K562 (cell line): ENCODE measurements at regions not wholly inside any gene's neighbourhood (a gene's known extent, or its start where the extent isn't known, plus 50 kb on each side); places are given as distances from the start of the nearest gene placed in this dataset.

ENCODE experiments used
- ATAC-seq: fragments of 200-7000 bp; cut with Tn5 transposase; 3 replicates; pipeline ENCODE4 v1.9.1; 2020; ENCODE audit warnings: moderate library complexity
- BruUV-seq: library from RNA; stranded (reverse); fragments of 400-500 nt; replicated peaks from 2 replicates; lab custom pipeline; 2021; lab: Mats Ljungman, UMichigan
- CTCF ChIA-PET: fragments of 300-600 bp; formaldehyde crosslinking; extraction: SDS; loops from one replicate; lab custom pipeline; 2021; ENCODE audit warnings: low intra/inter-chr PET ratio; lab: Yijun Ruan, JAX
- POLR2A ChIA-PET: fragments of 300-600, 350-650 bp; sonication (Branson Sonifier 250); formaldehyde crosslinking; extraction: SDS; loops from one replicate; lab custom pipeline; 2021; ENCODE audit warnings: antibody characterized with exemption, inconsistent platforms; lab: Yijun Ruan, JAX
- DNase-seq, 4 experiments: peaks; one replicate each; pipeline versions ENCODE4 v3.0.0 to v3.0.0-alpha.2; 2011 to 2018; ENCODE audit warnings: low spot score in 3 of 4, mixed read lengths in 3 of 4; ENCODE audit errors: extremely low read depth in 1 of 4
- FAIRE-seq: peaks from 2 replicates; lab custom pipeline; 2011; peaks lifted over from hg19 to GRCh38; lab: Jason Lieb, UNC
- H2AFZ ChIP-seq: 2 replicates; pipeline ENCODE4 v1.6.0; 2011; ENCODE audit warnings: low read depth, low read length, control low read depth, inconsistent platforms
- H3K27ac ChIP-seq: fragments of 200-600 bp; 3 replicates; pipeline ENCODE4 v1.8.0; 2011; ENCODE audit warnings: low read depth, mild to moderate bottlenecking, control low read depth, inconsistent platforms, low read length, moderate library complexity, mixed read lengths; ENCODE audit errors: extremely low read depth
- H3K27me3 ChIP-seq, 2 experiments: fragments of 300-600 bp in 1 of 2; 2 replicates in 1 of 2; 3 replicates in 1 of 2; pipeline versions ENCODE4 v1.6.0 to v1.8.0; 2011; ENCODE audit warnings: inconsistent platforms in 2 of 2, low read length in 2 of 2, mild to moderate bottlenecking in 1 of 2, mixed read lengths in 1 of 2, moderate library complexity in 1 of 2; ENCODE audit not compliant: control insufficient read depth in 2 of 2, insufficient read depth in 2 of 2
- H3K36me3 ChIP-seq: fragments of 300-600 bp; 3 replicates; pipeline ENCODE4 v1.8.0; 2011; ENCODE audit warnings: mild to moderate bottlenecking, low read length, inconsistent platforms; ENCODE audit not compliant: control insufficient read depth, insufficient read depth
- H3K4me1 ChIP-seq, 2 experiments: fragments of 200-600 bp in 1 of 2; replicated peaks in 1 of 2; 2 replicates in 1 of 2; 3 replicates in 1 of 2; pipeline versions ENCODE4 v1.5.1 to v1.8.0; 2011; ENCODE audit warnings: inconsistent platforms in 2 of 2, low read length in 2 of 2, mild to moderate bottlenecking in 1 of 2, mixed read lengths in 1 of 2, moderate library complexity in 1 of 2; ENCODE audit not compliant: control insufficient read depth in 2 of 2, insufficient read depth in 2 of 2
- H3K4me2 ChIP-seq: 2 replicates; pipeline ENCODE4 v1.6.1; 2011; ENCODE audit warnings: low read length, control low read depth, inconsistent platforms, mixed read lengths; ENCODE audit not compliant: insufficient read depth
- H3K4me3 ChIP-seq: fragments of 200-600 bp; sonication (generic), shearing (Covaris generic); 2 replicates; pipeline ENCODE4 v1.5.1; 2016; ENCODE audit warnings: control low read depth, inconsistent platforms
- H3K79me2 ChIP-seq: fragments of 200-600 bp; 3 replicates; pipeline ENCODE4 v1.8.0; 2011; ENCODE audit warnings: low read length, inconsistent platforms; ENCODE audit not compliant: control insufficient read depth, insufficient read depth
- H3K9ac ChIP-seq, 2 experiments: 2 replicates each; pipeline versions ENCODE4 v1.6.0 to v1.6.1; 2011; ENCODE audit warnings: low read depth in 2 of 2, low read length in 2 of 2, control low read depth in 1 of 2, inconsistent platforms in 1 of 2, mild to moderate bottlenecking in 1 of 2, mixed read lengths in 1 of 2; ENCODE audit not compliant: insufficient read depth in 1 of 2
- H3K9me1 ChIP-seq: one replicate; pipeline ENCODE4 v1.6.0; 2011; ENCODE audit warnings: inconsistent platforms, mild to moderate bottlenecking, low read length, moderate library complexity; ENCODE audit not compliant: control insufficient read depth, insufficient read depth
- H3K9me3 ChIP-seq: replicated peaks from 2 replicates; pipeline ENCODE4 v1.5.1; 2011; ENCODE audit warnings: low read depth, low read length, inconsistent platforms; ENCODE audit not compliant: control insufficient read depth, insufficient read depth
- H4K20me1 ChIP-seq: replicated peaks from 2 replicates; pipeline ENCODE4 v1.6.1; 2011; ENCODE audit warnings: low read length, inconsistent platforms, mixed read lengths; ENCODE audit not compliant: control insufficient read depth, insufficient read depth
- CCAR2 ChIP-seq: fragments of 200-400 bp; formaldehyde crosslinking; IDR thresholded peaks from 2 replicates; pipeline ENCODE4 v1.6.1; 2017; ENCODE audit warnings: mild to moderate bottlenecking, low read depth, low read length
- FOXO4 ChIP-seq: fragments of 450-650 bp; formaldehyde crosslinking; IDR thresholded peaks from 2 replicates; pipeline ENCODE4 v1.4.0; 2020; ENCODE audit warnings: mild to moderate bottlenecking, moderate library complexity
- GABPB2 ChIP-seq: fragments of 250-450 bp; sonication (Bioruptor Pico); conservative IDR thresholded peaks from 2 replicates; pipeline ENCODE4 v1.5.1; 2021; ENCODE audit warnings: mild to moderate bottlenecking
- NEUROD1 ChIP-seq: fragments of 150-350 bp; IDR thresholded peaks from 2 replicates; pipeline ENCODE4 v1.6.1; 2014; ENCODE audit warnings: borderline replicate concordance, low read length, low read depth; ENCODE audit not compliant: partially characterized antibody
- SAFB ChIP-seq: fragments of 200-400 bp; formaldehyde crosslinking; IDR thresholded peaks from 2 replicates; pipeline ENCODE4 v1.6.1; 2017; ENCODE audit warnings: low read depth, low read length, borderline replicate concordance
- ZBTB34 ChIP-seq: fragments of 250-450 bp; sonication (Bioruptor Pico); IDR thresholded peaks from 2 replicates; pipeline ENCODE4 v1.8.0; 2021; ENCODE audit warnings: mild to moderate bottlenecking, moderate library complexity
- ZNF143 ChIP-seq: sonication (generic); formaldehyde crosslinking; IDR thresholded peaks from 2 replicates; pipeline ENCODE4 v1.9.0; 2022; ENCODE audit warnings: mild to moderate bottlenecking, missing genetic modification reagents
- ZNF316 ChIP-seq: fragments of 450-650 bp; IDR thresholded peaks from 2 replicates; pipeline ENCODE4 v1.6.1; 2016
- ZNF318 ChIP-seq, 2 experiments: fragments of 450-650 bp; IDR thresholded peaks; 2 replicates each; pipeline ENCODE4 v1.6.1; 2016; ENCODE audit warnings: mild to moderate bottlenecking in 2 of 2, borderline replicate concordance in 1 of 2, low read depth in 1 of 2, moderate library complexity in 1 of 2
- ZNF384 ChIP-seq: IDR thresholded peaks from 2 replicates; pipeline ENCODE4 v1.6.1; 2012; ENCODE audit warnings: low read depth, low read length, improper control_type of control experiment
- WGBS: fragments of 100-300 bp; shearing (Covaris generic); methylation state at CpG from one replicate; pipeline ENCODE4 v1.1.6; 2016; ENCODE audit warnings: low coverage, mixed read lengths; ENCODE audit not compliant: insufficient coverage; ENCODE audit errors: missing lambda C conversion rate; 5-methylcytosine and 5-hydroxymethylcytosine counted together
- in situ Hi-C: fragments of 300-500 bp; cut with MboI; formaldehyde crosslinking; loops from 4 replicates; pipeline ENCODE4 v1.15.0; 2018; ENCODE audit warnings: inconsistent platforms, mixed read lengths
- intact Hi-C: fragments of 100-400 bp; cut with micrococcal nuclease; formaldehyde crosslinking; loops from 2 replicates; pipeline ENCODE4 v1.14.2; 2022

DNA sequence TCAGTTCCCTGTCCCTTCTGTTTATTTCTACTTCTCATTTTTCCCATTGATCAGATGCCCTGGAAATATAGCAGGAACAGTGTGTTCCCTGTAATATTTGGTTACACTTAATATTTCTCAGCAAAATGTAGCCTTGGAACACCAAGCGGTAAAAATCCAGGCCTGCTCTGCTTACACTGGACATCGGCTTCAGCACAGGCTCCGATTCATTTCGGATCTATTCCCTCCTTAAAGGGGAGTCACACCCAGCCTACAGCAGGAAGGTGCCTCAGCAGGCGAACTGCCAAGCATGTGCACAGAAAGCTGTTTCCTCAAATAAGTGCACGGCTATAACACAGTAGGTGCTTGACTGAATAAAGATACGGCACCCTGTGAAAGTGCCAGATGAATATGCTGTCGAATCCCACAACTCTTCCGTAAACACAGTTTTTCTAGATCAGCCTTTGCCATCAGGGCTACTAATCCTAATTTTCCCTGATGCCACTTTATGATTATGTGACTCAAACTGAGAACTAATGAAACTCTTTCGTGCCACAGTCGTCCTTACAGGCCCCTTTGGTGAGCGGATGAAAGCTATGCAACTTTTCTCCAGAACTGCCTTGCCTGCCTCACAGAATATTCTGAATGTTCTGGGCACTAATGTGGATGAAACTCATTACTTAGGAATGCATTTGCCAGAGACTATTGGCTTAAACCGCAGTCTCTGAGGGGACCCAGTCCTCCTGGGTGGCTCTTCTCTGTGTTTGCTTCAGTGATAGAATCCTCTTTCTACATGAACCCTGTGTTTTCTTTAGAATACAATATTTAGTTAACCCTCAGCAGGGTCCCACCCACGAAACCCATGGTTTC, 275.5 kb upstream of the RUNX1 start:
- in situ Hi-C loops (no loop called here), intact Hi-C loops (no loop called here)
- Histone ChIP-seq H3K9ac (no peak overlapping the region), H3K9me1 (no peaks in the 10 kb centered on the region), H3K36me3 (no peaks in the 10 kb centered on the region), H3K4me1 (peaks cover 0 to 12% of the 10 kb centered on the region in 2 experiments; a peak in 2 of 5 replicates), H3K27ac (no peak overlapping the region), H3K27me3 (0 out of 5 replicates have a peak, but pooled peaks cover 0 to 2% of the 10 kb centered on the region in 2 experiments), H4K20me1 (no peaks in the 10 kb centered on the region), H3K79me2 (no peaks in the 10 kb centered on the region), H3K4me3 (no peak overlapping the region), H3K9me3 (no peaks in the 10 kb centered on the region), H3K4me2 (no peak overlapping the region), H2AFZ (no peak overlapping the region)
- ChIA-PET POLR2A (interaction anchor here (2.9 kb wide), 1 partner anchor 8 kb away, joined by 9 read pairs; no protein-coding TSS in a partner anchor), CTCF (no interaction called here)
- FAIRE-seq (no peak), ATAC-seq (no peak), DNase-seq (no peak)
- WGBS: 77% methylated on average over 14 of the region's 14 CpGs
- BruUV-seq: no TSS peak
- no peak for TF ChIP-seq NEUROD1
- TF ChIP-seq ZNF143 (CRISPR knock-in tag): no peak
- no peak for TF ChIP-seq ZNF384
- no peak for TF ChIP-seq ZNF316
- TF ChIP-seq FOXO4 (CRISPR knock-in tag): no peak
- TF ChIP-seq GABPB2 (CRISPR knock-in tag): no peak
- no peak for TF ChIP-seq ZNF318 (IDR thresholded peaks at IDR 0.05; ENCODE audit: borderline replicate concordance in 1 of 2, low read depth in 1 of 2)
- no peak for TF ChIP-seq ZBTB34 (CRISPR knock-in tag)
- TF ChIP-seq SAFB: no peak
- no peak for TF ChIP-seq CCAR2
